ENCODE measurements at regions not wholly inside any gene's neighbourhood (a gene's known extent, or its start where the extent isn't known, plus 50 kb on each side); places are given as distances from the start of the nearest gene placed in this dataset.
"Not testable (repeated sequence)": the region's sequence is repeated elsewhere in the genome, so short reads cannot be mapped to it uniquely, and the experiment has no call there.

GRCh38 chr12:131221061-131221956, 267.6 kb downstream of the ADGRD1 start:
- no peak for TF ChIP-seq CTCF (IDR thresholded peaks at IDR 0.05; ENCODE audit: low read depth, low read length, missing control alignments)
- no peaks in the 10 kb centered on the region for H3K36me3 ChIP-seq (replicated peaks)
- H3K4me3 ChIP-seq (ENCODE audit: low read depth, low read length) = no peak overlapping the region
- no peak overlapping the region for H3K27ac ChIP-seq
- H3K27me3 ChIP-seq (replicated peaks) = no peaks in the 10 kb centered on the region
- in situ Hi-C loops (cut with HindIII; ENCODE audit: low pct_ligation_motif_present, low sequenced_read_pairs) = no loop called here
- DNase-seq = no peak

DNA sequence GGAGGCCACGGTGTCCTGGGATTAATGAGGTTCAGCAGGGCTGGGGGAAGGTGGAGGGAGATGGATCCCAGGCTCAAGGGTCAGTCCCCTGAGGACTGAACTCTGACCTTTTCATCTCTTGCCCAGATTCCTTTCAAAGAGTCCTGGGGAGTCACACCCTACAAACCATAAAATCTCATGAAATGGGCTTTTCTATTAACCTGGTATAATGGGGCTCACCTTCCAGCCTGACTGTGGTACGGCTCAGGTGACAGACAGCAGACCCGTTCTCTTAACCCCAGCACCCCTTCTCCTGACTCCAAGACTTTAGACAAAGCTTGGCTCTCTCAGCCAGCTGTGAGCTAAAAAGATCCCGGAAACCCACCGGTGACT, 268.2 kb downstream of the ADGRD1 start:
- Histone ChIP-seq H3K36me3 (replicated peaks) (no peaks in the 10 kb centered on the region), H3K4me3 (ENCODE audit: low read depth, low read length) (no peak overlapping the region), H3K27me3 (replicated peaks) (no peaks in the 10 kb centered on the region), H3K27ac (no peak overlapping the region)
- DNase-seq = no peak
- no peak for TF ChIP-seq CTCF (IDR thresholded peaks at IDR 0.05; ENCODE audit: low read depth, low read length, missing control alignments)
- in situ Hi-C loops (cut with HindIII; ENCODE audit: low pct_ligation_motif_present, low sequenced_read_pairs) = no loop called here

- in situ Hi-C loops (cut with HindIII; ENCODE audit: low pct_ligation_motif_present, low sequenced_read_pairs) = no loop called here
- DNase-seq = no peak
- Histone ChIP-seq H3K27me3 (replicated peaks) (no peaks in the 10 kb centered on the region), H3K4me3 (ENCODE audit: low read depth, low read length) (no peak overlapping the region), H3K27ac (no peak overlapping the region), H3K36me3 (replicated peaks) (no peaks in the 10 kb centered on the region)
- no peak for TF ChIP-seq CTCF (IDR thresholded peaks at IDR 0.05; ENCODE audit: low read depth, low read length, missing control alignments)
These were observed 268.8 kb downstream of the ADGRD1 start for GRCh38 chr12:131222329-131223139.

DNA sequence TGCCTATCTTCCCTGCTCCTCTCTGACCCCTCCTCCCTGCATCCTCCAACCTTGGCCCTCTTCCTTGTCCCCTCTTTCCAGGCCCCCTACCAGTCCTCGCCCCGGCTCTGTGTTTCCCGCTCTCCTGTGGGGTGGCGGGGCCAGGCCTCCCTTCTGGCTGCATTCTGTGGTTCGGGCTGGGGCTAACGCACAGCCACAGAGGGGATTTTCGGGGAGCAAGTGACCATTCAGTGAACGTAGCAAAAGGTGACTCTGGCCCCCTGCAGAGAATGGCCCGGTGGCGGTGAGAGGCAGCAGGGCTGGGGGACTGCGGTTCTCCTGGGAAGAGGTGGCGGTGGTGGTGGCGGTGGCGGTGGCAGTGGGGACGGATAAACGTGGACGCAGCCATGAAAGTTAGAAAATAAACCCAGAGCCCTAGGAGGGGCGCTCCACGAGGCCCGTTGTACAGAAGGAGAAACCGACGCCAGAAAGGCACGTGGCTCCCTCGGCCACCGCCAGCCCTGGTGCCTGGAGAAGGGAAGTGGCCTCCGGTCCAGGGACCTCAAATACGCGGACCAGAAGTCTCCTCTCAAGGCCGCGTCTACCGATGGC, 269.6 kb downstream of the ADGRD1 start:
- H3K27ac ChIP-seq = no peak overlapping the region
- no peak overlapping the region for H3K4me3 ChIP-seq (ENCODE audit: low read depth, low read length)
- no peak for DNase-seq
- in situ Hi-C loops (cut with HindIII; ENCODE audit: low pct_ligation_motif_present, low sequenced_read_pairs) = no loop called here
- H3K27me3 ChIP-seq (replicated peaks) = no peaks in the 10 kb centered on the region
- H3K36me3 ChIP-seq (replicated peaks) = no peaks in the 10 kb centered on the region
- TF ChIP-seq CTCF (IDR thresholded peaks at IDR 0.05; ENCODE audit: low read depth, low read length, missing control alignments) = no peak

DNA sequence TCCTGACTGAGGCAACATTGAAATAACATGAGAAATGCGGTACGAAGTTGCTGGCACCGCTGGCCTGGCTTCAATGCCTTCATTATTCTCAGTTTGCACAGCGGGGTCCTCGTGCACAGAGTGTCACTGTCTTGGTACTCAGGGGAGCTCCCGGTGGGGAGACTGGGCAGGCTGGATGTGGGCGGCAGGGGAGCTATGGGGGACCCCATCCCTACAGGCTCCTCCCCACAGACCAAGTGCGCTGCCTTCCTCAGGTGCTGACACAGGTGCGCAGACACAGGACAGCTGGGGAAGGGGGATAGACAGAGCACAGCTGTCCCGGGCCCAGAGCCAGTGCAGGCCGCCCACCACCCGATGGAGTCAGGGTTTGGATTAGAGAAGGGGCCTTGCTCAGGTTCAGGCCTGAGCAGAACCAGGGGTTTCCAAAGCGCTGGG, 270.1 kb downstream of the ADGRD1 start:
- Histone ChIP-seq H3K27ac (no peak overlapping the region), H3K4me3 (ENCODE audit: low read depth, low read length) (no peak overlapping the region), H3K36me3 (replicated peaks) (no peaks in the 10 kb centered on the region), H3K27me3 (replicated peaks) (no peaks in the 10 kb centered on the region)
- in situ Hi-C loops (cut with HindIII; ENCODE audit: low pct_ligation_motif_present, low sequenced_read_pairs) = no loop called here
- TF ChIP-seq CTCF (IDR thresholded peaks at IDR 0.05; ENCODE audit: low read depth, low read length, missing control alignments) = no peak
- DNase-seq = no peak

GRCh38 chr12:131224226-131225065, 270.7 kb downstream of the ADGRD1 start:
- H3K36me3 ChIP-seq (replicated peaks); in situ Hi-C loops (cut with HindIII; ENCODE audit: low pct_ligation_motif_present, low sequenced_read_pairs); H3K27me3 ChIP-seq (replicated peaks); DNase-seq; H3K27ac ChIP-seq; H3K4me3 ChIP-seq (ENCODE audit: low read depth, low read length): not testable (repeated sequence)

- H3K4me3 ChIP-seq (ENCODE audit: low read depth, low read length); DNase-seq; in situ Hi-C loops (cut with HindIII; ENCODE audit: low pct_ligation_motif_present, low sequenced_read_pairs); H3K27ac ChIP-seq; H3K36me3 ChIP-seq (replicated peaks); H3K27me3 ChIP-seq (replicated peaks): not testable (repeated sequence)
These were observed 271.3 kb downstream of the ADGRD1 start for GRCh38 chr12:131225066-131225380.

All from brain microvascular endothelial cell (primary cell).